Pancreas (tissue), 10 donors: ENCODE measurements at regions not wholly inside any gene's neighbourhood (a gene's known extent, or its start where the extent isn't known, plus 50 kb on each side); places are given as distances from the start of the nearest gene placed in this dataset.

Source experiments
- ATAC-seq, 4 donors: fragments of 200-7000 bp; cut with Tn5 transposase; one replicate each; pipeline versions ENCODE4 v1.8.0 to v1.9.1; 2020; ENCODE audit warnings: mild to moderate bottlenecking in 4 of 4, moderate library complexity in 4 of 4
- DNase-seq, 6 donors: peaks; one replicate each; pipeline ENCODE4 v3.0.0-alpha.2; 2020
- FAIRE-seq: peaks from 2 replicates; lab custom pipeline; 2012; peaks lifted over from hg19 to GRCh38; lab: Jason Lieb, UNC
- H3K27ac ChIP-seq, 4 donors: fragments of 200-600 bp; sonication (generic); 1 replicate in 3 of 4; 2 replicates in 1 of 4; pipeline versions ENCODE4 v1.5.0 to v1.8.0; 2020
- H3K27me3 ChIP-seq, 4 donors: fragments of 200-600 bp; one replicate each; pipeline ENCODE4 v1.8.0; 2021
- H3K36me3 ChIP-seq, 3 donors: fragments of 200-600 bp; sonication (generic) in 1 of 3; one replicate each; pipeline versions ENCODE4 v1.5.0 to v1.8.0; 2020 to 2021
- H3K4me1 ChIP-seq, 3 donors: fragments of 200-600 bp; one replicate each; pipeline ENCODE4 v1.8.0; 2021
- H3K4me3 ChIP-seq, 4 donors: fragments of 200-600 bp; sonication (generic) in 2 of 4; one replicate each; pipeline versions ENCODE4 v1.5.0 to v1.8.0; 2020 to 2021
- H3K9me3 ChIP-seq, 4 donors: fragments of 200-600 bp; one replicate each; pipeline ENCODE4 v1.8.0; 2021
- CTCF ChIP-seq, 4 donors: fragments of 200-600 bp; sonication (generic) in 3 of 4; IDR thresholded peaks; one replicate each; pipeline versions ENCODE4 v1.5.0 to v1.8.0; 2021; ENCODE audit warnings: antibody characterized with exemption in 4 of 4
- WGBS, 2 donors: extraction: QIAGEN DNeasy Blood & Tissue Kit; methylation state at CpG; one replicate each; pipeline ENCODE4 v1.1.7; 2013; 5-methylcytosine and 5-hydroxymethylcytosine counted together
- intact Hi-C, 3 donors: fragments of 100-400 bp; cut with DNase I; formaldehyde crosslinking; loops; one replicate each; pipeline versions ENCODE4 v1.11.1 to v1.14.2; 2022
- donor health status: healthy with polysubstance abuse.
- donor health status: DM: no; HTN: no; CAD: no; lungs with moderate emphysema.
- donor health status: DM: no; HTN: no; CAD: no.
- donor health status: control.
- donor health status: control.
- donor health status: Bipolar disorder and iron deficiency.
- donor health status: DM: yes; HTN: yes; CAD: no.
- donor health status: DM: no; HTN: no; CAD: no.
- donor health status: DM: no; HTN: no; CAD: no.
- donor health status: DM: yes; HTN: yes; CAD: no.

GRCh38 chr21:16554503-16554902, 824.7 kb downstream of the USP25 start:
- Histone ChIP-seq H3K36me3 (no peaks in the 10 kb centered on the region), H3K27me3 (no peaks in the 10 kb centered on the region), H3K27ac (no peak overlapping the region), H3K4me1 (no peaks in the 10 kb centered on the region), H3K4me3 (no peak overlapping the region), H3K9me3 (no peaks in the 10 kb centered on the region)
- intact Hi-C loops, result loop anchor here in 1 of 3 donors (10.0 kb wide), 1 partner anchor 60 kb away; no protein-coding TSS in a partner anchor
- TF ChIP-seq CTCF (IDR thresholded peaks at IDR 0.05), result no peak
- WGBS, 2 donors, result 71 to 73% methylated on average over 9 of the region's 9 CpGs
- FAIRE-seq (no peak), ATAC-seq (peak in 1 of 4 donors; percentile 25), DNase-seq (no peak)

GRCh38 chr21:16563116-16563515, 833.3 kb downstream of the USP25 start:
- H3K27me3 ChIP-seq, result no peaks in the 10 kb centered on the region
- WGBS, 2 donors, result 67 to 78% methylated on average over 7 of the region's 7 CpGs
- H3K27ac ChIP-seq, result no peak overlapping the region
- no peaks in the 10 kb centered on the region for H3K9me3 ChIP-seq
- H3K36me3 ChIP-seq, result no peaks in the 10 kb centered on the region
- intact Hi-C loops, result no loop called here
- H3K4me1 ChIP-seq, result no peaks in the 10 kb centered on the region
- no peak overlapping the region for H3K4me3 ChIP-seq
- TF ChIP-seq CTCF (IDR thresholded peaks at IDR 0.05), result no peak
- DNase-seq (no peak), FAIRE-seq (no peak), ATAC-seq (no peak)

- Histone ChIP-seq H3K36me3 (no peaks in the 10 kb centered on the region), H3K27ac (peak overlapping the region in 1 of 4 donors; percentile 27), H3K9me3 (no peaks in the 10 kb centered on the region), H3K4me3 (no peak overlapping the region), H3K27me3 (no peaks in the 10 kb centered on the region), H3K4me1 (no peaks in the 10 kb centered on the region)
- FAIRE-seq (no peak), ATAC-seq (peak; percentile 65 to 95 (median 90)), DNase-seq (peak in 5 of 6 donors; percentile 26 to 58 (median 48))
- intact Hi-C loops, result no loop called here
- TF ChIP-seq CTCF (IDR thresholded peaks at IDR 0.05), result no peak
- WGBS, 2 donors, result 67 to 71% methylated on average over 7 of the region's 7 CpGs
These were observed 834.0 kb downstream of the USP25 start for GRCh38 chr21:16563795-16564194.

- no peaks in the 10 kb centered on the region for H3K27me3 ChIP-seq
- WGBS, 2 donors, result 52 to 54% methylated on average over 1 of the region's 1 CpG
- ATAC-seq, result no peak
- no peak for TF ChIP-seq CTCF (IDR thresholded peaks at IDR 0.05)
- H3K4me1 ChIP-seq, result no peaks in the 10 kb centered on the region
- H3K4me3 ChIP-seq, result no peak overlapping the region
- no peak for DNase-seq
- H3K36me3 ChIP-seq, result no peaks in the 10 kb centered on the region
- H3K27ac ChIP-seq, result no peak overlapping the region
- FAIRE-seq, result no peak
- intact Hi-C loops, result no loop called here
- H3K9me3 ChIP-seq, result no peaks in the 10 kb centered on the region
These were observed 838.5 kb downstream of the USP25 start for GRCh38 chr21:16568244-16568643.

- WGBS, 2 donors, result 51 to 62% methylated on average over 2 of the region's 2 CpGs
- DNase-seq (no peak), ATAC-seq (no peak), FAIRE-seq (no peak)
- Histone ChIP-seq H3K27me3 (no peaks in the 10 kb centered on the region), H3K27ac (no peak overlapping the region), H3K4me1 (no peaks in the 10 kb centered on the region), H3K36me3 (no peaks in the 10 kb centered on the region), H3K4me3 (no peak overlapping the region), H3K9me3 (no peaks in the 10 kb centered on the region)
- no peak for TF ChIP-seq CTCF (IDR thresholded peaks at IDR 0.05)
- intact Hi-C loops, result no loop called here
These were observed 838.9 kb downstream of the USP25 start for GRCh38 chr21:16568661-16569060.
